ENCODE measurements at regions not wholly inside any gene's neighbourhood (a gene's known extent, or its start where the extent isn't known, plus 50 kb on each side); places are given as distances from the start of the nearest gene placed in this dataset.

DNA sequence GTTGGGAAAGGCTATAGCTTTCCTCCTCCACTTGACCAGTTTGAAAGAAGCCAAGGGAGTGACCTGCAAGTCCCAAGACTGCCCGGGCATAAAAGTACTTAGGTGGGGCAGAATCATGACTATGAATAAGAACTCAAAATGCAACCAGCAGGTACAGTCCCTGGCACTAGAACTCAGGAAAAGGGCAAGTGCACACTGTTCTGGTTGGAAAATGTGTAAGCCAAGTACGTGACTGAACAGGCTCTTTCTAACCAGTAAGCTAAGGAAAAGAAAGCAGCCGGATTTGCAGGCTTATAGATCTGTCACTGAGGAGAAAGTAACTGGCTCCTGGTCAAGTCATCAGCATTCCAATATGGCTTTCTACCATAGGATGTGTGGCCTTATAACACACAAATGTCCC lies 101.2 kb upstream of the SLC4A7 start:
- H2BK12ac ChIP-seq (ENCODE audit: low read length), result no peak overlapping the region
- no peaks in the 10 kb centered on the region for H3K36me3 ChIP-seq (replicated peaks in 1 of 2; ENCODE audit: control insufficient read depth in 2 of 2, insufficient read depth in 2 of 2, low read length in 2 of 2)
- no peak overlapping the region for H3K23ac ChIP-seq (ENCODE audit: low read depth, low read length, poor library complexity)
- no peak overlapping the region for H2BK120ac ChIP-seq (ENCODE audit: low read depth, low read length)
- no peak overlapping the region for H3K9ac ChIP-seq (ENCODE audit: low read depth, low read length, poor library complexity)
- WGBS, 2 donors (ENCODE audit: extremely low coverage in 2 of 2, insufficient read length in 2 of 2, insufficient replicate concordance in 1 of 2), result no CpG with 5 or more reads among the region's 3 CpGs
- H4K91ac ChIP-seq (ENCODE audit: low read depth, low read length, poor library complexity), result no peak overlapping the region
- no peak overlapping the region for H3K14ac ChIP-seq (ENCODE audit: low read length)
- H3K27ac ChIP-seq (replicated peaks; ENCODE audit: low read length), result no peak overlapping the region
- no peak overlapping the region for H2BK5ac ChIP-seq (ENCODE audit: low read length)
- H3K27me3 ChIP-seq (ENCODE audit: control insufficient read depth in 3 of 3, insufficient read depth in 3 of 3, low read depth in 1 of 3, low read length in 3 of 3), result no peaks in the 10 kb centered on the region
- no peak overlapping the region for H3K4me3 ChIP-seq (ENCODE audit: low read length in 2 of 2)
- H2BK15ac ChIP-seq (ENCODE audit: low read length), result no peak overlapping the region
- no peaks in the 10 kb centered on the region for H3K4me1 ChIP-seq (ENCODE audit: control insufficient read depth in 2 of 2, insufficient read depth in 1 of 2, low read depth in 1 of 2, low read length in 2 of 2)
- no peak overlapping the region for H3K4me2 ChIP-seq (ENCODE audit: insufficient read depth, low read length, poor library complexity, severe bottlenecking)
- H3K79me1 ChIP-seq (ENCODE audit: low read depth, low read length), result no peaks in the 10 kb centered on the region
- H3K18ac ChIP-seq (ENCODE audit: low read length), result no peak overlapping the region
- H3K4ac ChIP-seq (ENCODE audit: low read length), result no peak overlapping the region
- no peak overlapping the region for H4K8ac ChIP-seq (ENCODE audit: low read depth, low read length)
- H3K9me3 ChIP-seq (replicated peaks in 1 of 2; ENCODE audit: control insufficient read depth in 2 of 2, insufficient read depth in 1 of 2, low read depth in 1 of 2, low read length in 2 of 2), result no peaks in the 10 kb centered on the region
- H2AFZ ChIP-seq (ENCODE audit: low read length), result no peak overlapping the region
- no peak for DNase-seq (ENCODE audit: low spot score)
- H2AK5ac ChIP-seq (ENCODE audit: low read depth, low read length), result no peak overlapping the region

GRCh38 chr3:27584874-27585273 lies 100.7 kb upstream of the SLC4A7 start:
- Histone ChIP-seq H2BK12ac (ENCODE audit: low read length) (no peak overlapping the region), H3K18ac (ENCODE audit: low read length) (no peak overlapping the region), H3K4me2 (ENCODE audit: insufficient read depth, low read length, poor library complexity, severe bottlenecking) (no peak overlapping the region), H3K9me3 (replicated peaks in 1 of 2; ENCODE audit: control insufficient read depth in 2 of 2, insufficient read depth in 1 of 2, low read depth in 1 of 2, low read length in 2 of 2) (no peaks in the 10 kb centered on the region), H3K14ac (ENCODE audit: low read length) (no peak overlapping the region), H2BK15ac (ENCODE audit: low read length) (no peak overlapping the region), H2AK5ac (ENCODE audit: low read depth, low read length) (no peak overlapping the region), H3K4ac (ENCODE audit: low read length) (no peak overlapping the region), H2BK120ac (ENCODE audit: low read depth, low read length) (no peak overlapping the region), H3K79me1 (ENCODE audit: low read depth, low read length) (no peaks in the 10 kb centered on the region), H4K8ac (ENCODE audit: low read depth, low read length) (no peak overlapping the region), H3K23ac (ENCODE audit: low read depth, low read length, poor library complexity) (no peak overlapping the region), H4K91ac (ENCODE audit: low read depth, low read length, poor library complexity) (no peak overlapping the region), H2AFZ (ENCODE audit: low read length) (no peak overlapping the region), H3K9ac (ENCODE audit: low read depth, low read length, poor library complexity) (no peak overlapping the region), H3K4me1 (ENCODE audit: control insufficient read depth in 2 of 2, insufficient read depth in 1 of 2, low read depth in 1 of 2, low read length in 2 of 2) (no peaks in the 10 kb centered on the region), H3K27ac (replicated peaks; ENCODE audit: low read length) (no peak overlapping the region), H3K4me3 (ENCODE audit: low read length in 2 of 2) (no peak overlapping the region), H2BK5ac (ENCODE audit: low read length) (no peak overlapping the region), H3K36me3 (replicated peaks in 1 of 2; ENCODE audit: control insufficient read depth in 2 of 2, insufficient read depth in 2 of 2, low read length in 2 of 2) (no peaks in the 10 kb centered on the region), H3K27me3 (ENCODE audit: control insufficient read depth in 3 of 3, insufficient read depth in 3 of 3, low read depth in 1 of 3, low read length in 3 of 3) (no peaks in the 10 kb centered on the region)
- no CpG with 5 or more reads among the region's 2 CpGs for WGBS, 2 donors (ENCODE audit: extremely low coverage in 2 of 2, insufficient read length in 2 of 2, insufficient replicate concordance in 1 of 2)
- DNase-seq (ENCODE audit: low spot score), result no peak

- Histone ChIP-seq H2BK120ac (ENCODE audit: low read depth, low read length) (no peak overlapping the region), H4K8ac (ENCODE audit: low read depth, low read length) (no peak overlapping the region), H3K18ac (ENCODE audit: low read length) (no peak overlapping the region), H3K23ac (ENCODE audit: low read depth, low read length, poor library complexity) (no peak overlapping the region), H3K14ac (ENCODE audit: low read length) (no peak overlapping the region), H3K4me3 (ENCODE audit: low read length in 2 of 2) (no peak overlapping the region), H3K27me3 (ENCODE audit: control insufficient read depth in 3 of 3, insufficient read depth in 3 of 3, low read depth in 1 of 3, low read length in 3 of 3) (no peaks in the 10 kb centered on the region), H4K91ac (ENCODE audit: low read depth, low read length, poor library complexity) (no peak overlapping the region), H3K9ac (ENCODE audit: low read depth, low read length, poor library complexity) (no peak overlapping the region), H2BK15ac (ENCODE audit: low read length) (no peak overlapping the region), H2AFZ (ENCODE audit: low read length) (no peak overlapping the region), H3K4me1 (ENCODE audit: control insufficient read depth in 2 of 2, insufficient read depth in 1 of 2, low read depth in 1 of 2, low read length in 2 of 2) (no peaks in the 10 kb centered on the region), H3K4me2 (ENCODE audit: insufficient read depth, low read length, poor library complexity, severe bottlenecking) (no peak overlapping the region), H2AK5ac (ENCODE audit: low read depth, low read length) (no peak overlapping the region), H2BK5ac (ENCODE audit: low read length) (no peak overlapping the region), H3K36me3 (replicated peaks in 1 of 2; ENCODE audit: control insufficient read depth in 2 of 2, insufficient read depth in 2 of 2, low read length in 2 of 2) (no peaks in the 10 kb centered on the region), H3K9me3 (replicated peaks in 1 of 2; ENCODE audit: control insufficient read depth in 2 of 2, insufficient read depth in 1 of 2, low read depth in 1 of 2, low read length in 2 of 2) (no peaks in the 10 kb centered on the region), H3K4ac (ENCODE audit: low read length) (no peak overlapping the region), H2BK12ac (ENCODE audit: low read length) (no peak overlapping the region), H3K79me1 (ENCODE audit: low read depth, low read length) (no peaks in the 10 kb centered on the region), H3K27ac (replicated peaks; ENCODE audit: low read length) (no peak overlapping the region)
- no peak for DNase-seq (ENCODE audit: low spot score)
- no CpG with 5 or more reads among the region's 3 CpGs for WGBS, 2 donors (ENCODE audit: extremely low coverage in 2 of 2, insufficient read length in 2 of 2, insufficient replicate concordance in 1 of 2)
Measured at GRCh38 chr3:27581852-27582251, 97.7 kb upstream of the SLC4A7 start.

DNA sequence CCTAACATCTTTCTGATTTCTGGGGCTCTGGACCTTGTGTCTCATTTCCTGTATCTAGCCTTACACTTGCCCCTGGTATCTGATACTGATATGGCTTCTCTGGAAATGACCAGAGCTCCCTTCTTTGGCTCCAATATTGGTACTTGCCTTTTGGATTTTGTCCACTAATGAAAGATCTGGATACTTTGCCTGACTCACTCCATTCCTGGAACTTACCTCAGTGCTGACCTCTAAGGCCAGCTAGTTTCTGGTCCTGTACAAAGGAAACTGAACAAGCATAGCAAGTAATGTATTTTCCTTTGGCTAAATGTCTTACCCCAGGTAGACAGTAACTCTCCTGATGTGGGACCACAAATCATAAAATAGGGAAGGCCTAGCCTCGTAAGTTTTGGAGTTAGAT lies 93.8 kb upstream of the SLC4A7 start:
- Histone ChIP-seq H3K9ac (ENCODE audit: low read depth, low read length, poor library complexity) (no peak overlapping the region), H3K4me1 (ENCODE audit: control insufficient read depth in 2 of 2, insufficient read depth in 1 of 2, low read depth in 1 of 2, low read length in 2 of 2) (peaks cover 0 to 2% of the 10 kb centered on the region in 2 donors), H3K27ac (replicated peaks; ENCODE audit: low read length) (no peak overlapping the region), H3K9me3 (replicated peaks in 1 of 2; ENCODE audit: control insufficient read depth in 2 of 2, insufficient read depth in 1 of 2, low read depth in 1 of 2, low read length in 2 of 2) (no peaks in the 10 kb centered on the region), H3K14ac (ENCODE audit: low read length) (no peak overlapping the region), H3K36me3 (replicated peaks in 1 of 2; ENCODE audit: control insufficient read depth in 2 of 2, insufficient read depth in 2 of 2, low read length in 2 of 2) (no peaks in the 10 kb centered on the region), H3K4ac (ENCODE audit: low read length) (no peak overlapping the region), H2BK120ac (ENCODE audit: low read depth, low read length) (no peak overlapping the region), H2AFZ (ENCODE audit: low read length) (no peak overlapping the region), H3K4me2 (ENCODE audit: insufficient read depth, low read length, poor library complexity, severe bottlenecking) (no peak overlapping the region), H3K23ac (ENCODE audit: low read depth, low read length, poor library complexity) (no peak overlapping the region), H3K79me1 (ENCODE audit: low read depth, low read length) (no peaks in the 10 kb centered on the region), H4K91ac (ENCODE audit: low read depth, low read length, poor library complexity) (no peak overlapping the region), H3K18ac (ENCODE audit: low read length) (no peak overlapping the region), H4K8ac (ENCODE audit: low read depth, low read length) (no peak overlapping the region), H2BK15ac (ENCODE audit: low read length) (no peak overlapping the region), H2BK12ac (ENCODE audit: low read length) (no peak overlapping the region), H2AK5ac (ENCODE audit: low read depth, low read length) (no peak overlapping the region), H3K4me3 (ENCODE audit: low read length in 2 of 2) (no peak overlapping the region), H3K27me3 (ENCODE audit: control insufficient read depth in 3 of 3, insufficient read depth in 3 of 3, low read depth in 1 of 3, low read length in 3 of 3) (no peaks in the 10 kb centered on the region), H2BK5ac (ENCODE audit: low read length) (no peak overlapping the region)
- no CpG with 5 or more reads among the region's 1 CpG for WGBS, 2 donors (ENCODE audit: extremely low coverage in 2 of 2, insufficient read length in 2 of 2, insufficient replicate concordance in 1 of 2)
- no peak for DNase-seq (ENCODE audit: low spot score)

Data from neuronal stem cell (in vitro differentiated cells).